ENCODE measurements at regions not wholly inside any gene's neighbourhood (a gene's known extent, or its start where the extent isn't known, plus 50 kb on each side); places are given as distances from the start of the nearest gene placed in this dataset.

DNA sequence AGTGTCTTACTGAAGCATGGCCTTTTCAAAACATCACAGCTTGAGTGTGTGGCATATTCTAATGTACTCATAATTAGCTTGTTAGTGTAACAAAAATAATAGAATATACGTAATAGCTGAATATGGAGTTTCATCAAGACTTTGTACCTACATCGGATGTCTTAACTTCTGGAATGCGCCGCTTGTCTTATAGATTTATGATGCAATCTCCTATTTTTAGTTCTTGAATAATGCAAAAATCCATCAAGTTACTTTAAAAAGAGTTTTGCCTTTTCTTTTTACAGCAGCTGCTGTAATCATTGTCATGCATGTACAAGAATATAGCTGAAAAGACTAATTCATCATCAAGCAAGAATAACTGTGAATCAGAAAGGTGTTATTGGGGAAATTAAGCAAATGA lies 140.7 kb upstream of the SCN7A start:
- TF ChIP-seq, protein P1, sequence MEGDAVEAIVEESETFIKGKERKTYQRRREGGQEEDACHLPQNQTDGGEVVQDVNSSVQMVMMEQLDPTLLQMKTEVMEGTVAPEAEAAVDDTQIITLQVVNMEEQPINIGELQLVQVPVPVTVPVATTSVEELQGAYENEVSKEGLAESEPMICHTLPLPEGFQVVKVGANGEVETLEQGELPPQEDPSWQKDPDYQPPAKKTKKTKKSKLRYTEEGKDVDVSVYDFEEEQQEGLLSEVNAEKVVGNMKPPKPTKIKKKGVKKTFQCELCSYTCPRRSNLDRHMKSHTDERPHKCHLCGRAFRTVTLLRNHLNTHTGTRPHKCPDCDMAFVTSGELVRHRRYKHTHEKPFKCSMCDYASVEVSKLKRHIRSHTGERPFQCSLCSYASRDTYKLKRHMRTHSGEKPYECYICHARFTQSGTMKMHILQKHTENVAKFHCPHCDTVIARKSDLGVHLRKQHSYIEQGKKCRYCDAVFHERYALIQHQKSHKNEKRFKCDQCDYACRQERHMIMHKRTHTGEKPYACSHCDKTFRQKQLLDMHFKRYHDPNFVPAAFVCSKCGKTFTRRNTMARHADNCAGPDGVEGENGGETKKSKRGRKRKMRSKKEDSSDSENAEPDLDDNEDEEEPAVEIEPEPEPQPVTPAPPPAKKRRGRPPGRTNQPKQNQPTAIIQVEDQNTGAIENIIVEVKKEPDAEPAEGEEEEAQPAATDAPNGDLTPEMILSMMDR (IDR thresholded peaks at IDR 0.05), result no peak

DNA sequence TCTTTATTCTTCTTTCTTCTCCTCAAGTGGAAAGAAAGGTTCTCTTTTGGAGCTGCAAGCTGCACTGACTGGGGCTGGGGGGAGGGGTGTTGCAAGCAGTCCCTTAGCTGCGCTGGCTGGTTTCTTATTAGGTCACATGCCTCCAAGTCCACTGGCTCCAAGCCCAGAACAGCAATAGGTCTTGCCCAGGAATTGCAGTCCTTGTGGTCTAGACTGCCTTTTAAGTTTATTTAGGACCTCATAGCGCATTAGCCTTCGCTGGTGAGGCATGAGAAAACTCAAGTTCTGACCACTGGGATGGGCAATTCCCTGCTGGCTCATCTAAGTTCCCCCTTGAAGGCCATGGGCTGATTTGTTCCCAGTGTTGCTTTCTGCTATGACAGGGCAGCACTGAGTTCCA lies 138.6 kb upstream of the SCN7A start:
- intact Hi-C loops (cut with DNase I), result no loop called here
- Histone ChIP-seq H3K9me3 (no peaks in the 10 kb centered on the region), H3K27me3 (ENCODE audit: low read depth) (no peaks in the 10 kb centered on the region), H3K4me1 (no peaks in the 10 kb centered on the region), H3K27ac (no peak overlapping the region), H3K4me3 (no peak overlapping the region), H3K36me3 (no peaks in the 10 kb centered on the region)
- DNase-seq (no peak), ATAC-seq (no peak)
- TF ChIP-seq, protein P1 (IDR thresholded peaks at IDR 0.05), result no peak

More for the DNA sequence above, 140.7 kb upstream of the SCN7A start:
- Histone ChIP-seq H3K9me3 (no peaks in the 10 kb centered on the region), H3K36me3 (no peaks in the 10 kb centered on the region), H3K4me1 (no peaks in the 10 kb centered on the region), H3K27me3 (ENCODE audit: low read depth) (no peaks in the 10 kb centered on the region), H3K4me3 (no peak overlapping the region), H3K27ac (no peak overlapping the region)
- DNase-seq (no peak), ATAC-seq (no peak)
- intact Hi-C loops (cut with DNase I), result no loop called here

- DNase-seq (no peak), ATAC-seq (peak in 1 of 2 donors; percentile 23)
- H3K36me3 ChIP-seq, result no peaks in the 10 kb centered on the region
- no peaks in the 10 kb centered on the region for H3K27me3 ChIP-seq (ENCODE audit: low read depth)
- no peaks in the 10 kb centered on the region for H3K4me1 ChIP-seq
- TF ChIP-seq, protein P1 (IDR thresholded peaks at IDR 0.05), result no peak
- intact Hi-C loops (cut with DNase I), result no loop called here
- H3K4me3 ChIP-seq, result no peak overlapping the region
- H3K27ac ChIP-seq, result no peak overlapping the region
- H3K9me3 ChIP-seq, result no peaks in the 10 kb centered on the region
Measured at GRCh38 chr2:166628478-166629136, 134.6 kb upstream of the SCN7A start.

GRCh38 chr2:166627893-166628292 lies 133.8 kb upstream of the SCN7A start:
- H3K36me3 ChIP-seq, result no peaks in the 10 kb centered on the region
- H3K4me1 ChIP-seq, result no peaks in the 10 kb centered on the region
- ATAC-seq, result no peak
- H3K27me3 ChIP-seq (ENCODE audit: low read depth), result no peaks in the 10 kb centered on the region
- no peak for DNase-seq
- TF ChIP-seq, protein P1 (IDR thresholded peaks at IDR 0.05), result no peak
- no peak overlapping the region for H3K27ac ChIP-seq
- intact Hi-C loops (cut with DNase I), result no loop called here
- H3K4me3 ChIP-seq, result no peak overlapping the region
- H3K9me3 ChIP-seq, result no peaks in the 10 kb centered on the region

DNA sequence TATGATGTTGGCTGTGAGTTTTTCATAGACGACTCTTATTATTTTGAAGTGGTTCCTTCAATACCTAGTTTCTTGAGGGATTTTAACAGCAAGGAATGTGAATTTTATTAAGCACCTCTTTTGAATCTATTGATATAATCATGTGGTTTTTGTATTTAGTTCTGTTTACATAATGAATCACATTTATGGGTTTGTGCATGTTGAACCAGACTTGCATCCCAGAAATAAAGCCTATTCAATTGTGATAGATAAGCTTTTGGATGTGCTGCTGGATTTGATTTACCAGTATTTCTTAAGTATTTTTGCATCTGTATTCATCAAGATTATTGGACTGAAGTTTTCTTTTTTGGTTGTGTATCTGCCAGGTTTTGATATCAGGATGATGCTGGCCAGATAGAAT lies 131.6 kb upstream of the SCN7A start:
- H3K27ac ChIP-seq, result no peak overlapping the region
- intact Hi-C loops (cut with DNase I), result no loop called here
- TF ChIP-seq, protein P1 (IDR thresholded peaks at IDR 0.05), result no peak
- DNase-seq (no peak), ATAC-seq (no peak)
- H3K27me3 ChIP-seq (ENCODE audit: low read depth), result no peaks in the 10 kb centered on the region
- H3K9me3 ChIP-seq, result no peaks in the 10 kb centered on the region
- no peaks in the 10 kb centered on the region for H3K36me3 ChIP-seq
- H3K4me1 ChIP-seq, result no peaks in the 10 kb centered on the region
- H3K4me3 ChIP-seq, result no peak overlapping the region

Measured in lower lobe of right lung (tissue), 2 donors.